ENCODE measurements at regions not wholly inside any gene's neighbourhood (a gene's known extent, or its start where the extent isn't known, plus 50 kb on each side); places are given as distances from the start of the nearest gene placed in this dataset.

DNA sequence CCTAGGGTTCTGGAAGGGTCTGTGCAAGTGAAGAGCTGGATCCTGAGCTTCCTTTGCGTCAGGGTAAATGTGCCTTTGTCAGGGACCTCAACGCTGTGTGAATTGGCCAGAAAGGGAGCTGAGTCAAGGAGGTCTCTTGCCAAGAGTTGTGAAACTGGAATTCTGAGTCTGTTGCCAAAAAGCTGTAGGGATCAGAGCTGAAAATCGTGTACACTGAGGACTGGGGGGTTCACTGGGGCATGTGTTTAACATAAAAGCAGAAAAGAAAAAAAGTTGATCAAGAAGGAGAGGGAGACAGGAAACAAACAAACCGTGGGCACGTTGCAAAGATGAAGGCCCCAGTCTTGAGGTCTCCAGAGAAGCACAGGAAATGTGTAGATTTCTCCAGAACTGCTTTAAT is 1081.5 kb downstream of the VRK1 start:
- Histone ChIP-seq H3K27ac (no peak overlapping the region), H3K4me3 (ENCODE audit: low read depth, low read length) (no peak overlapping the region), H3K9ac (no peak overlapping the region), H3K36me3 (ENCODE audit: control insufficient read depth, insufficient read depth, low read length) (no peaks in the 10 kb centered on the region), H3K4me1 (peaks cover 1% of the 10 kb centered on the region), H3K27me3 (ENCODE audit: control insufficient read depth, insufficient read depth, low read length) (no peaks in the 10 kb centered on the region), H3K4me2 (ENCODE audit: low read length) (no peak overlapping the region), H3K79me2 (no peaks in the 10 kb centered on the region), H2AFZ (no peak overlapping the region), H3K9me3 (ENCODE audit: control insufficient read depth, low read length) (no peaks in the 10 kb centered on the region)
- TF ChIP-seq, protein P1, sequence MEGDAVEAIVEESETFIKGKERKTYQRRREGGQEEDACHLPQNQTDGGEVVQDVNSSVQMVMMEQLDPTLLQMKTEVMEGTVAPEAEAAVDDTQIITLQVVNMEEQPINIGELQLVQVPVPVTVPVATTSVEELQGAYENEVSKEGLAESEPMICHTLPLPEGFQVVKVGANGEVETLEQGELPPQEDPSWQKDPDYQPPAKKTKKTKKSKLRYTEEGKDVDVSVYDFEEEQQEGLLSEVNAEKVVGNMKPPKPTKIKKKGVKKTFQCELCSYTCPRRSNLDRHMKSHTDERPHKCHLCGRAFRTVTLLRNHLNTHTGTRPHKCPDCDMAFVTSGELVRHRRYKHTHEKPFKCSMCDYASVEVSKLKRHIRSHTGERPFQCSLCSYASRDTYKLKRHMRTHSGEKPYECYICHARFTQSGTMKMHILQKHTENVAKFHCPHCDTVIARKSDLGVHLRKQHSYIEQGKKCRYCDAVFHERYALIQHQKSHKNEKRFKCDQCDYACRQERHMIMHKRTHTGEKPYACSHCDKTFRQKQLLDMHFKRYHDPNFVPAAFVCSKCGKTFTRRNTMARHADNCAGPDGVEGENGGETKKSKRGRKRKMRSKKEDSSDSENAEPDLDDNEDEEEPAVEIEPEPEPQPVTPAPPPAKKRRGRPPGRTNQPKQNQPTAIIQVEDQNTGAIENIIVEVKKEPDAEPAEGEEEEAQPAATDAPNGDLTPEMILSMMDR (IDR thresholded peaks at IDR 0.05) = no peak

DNA sequence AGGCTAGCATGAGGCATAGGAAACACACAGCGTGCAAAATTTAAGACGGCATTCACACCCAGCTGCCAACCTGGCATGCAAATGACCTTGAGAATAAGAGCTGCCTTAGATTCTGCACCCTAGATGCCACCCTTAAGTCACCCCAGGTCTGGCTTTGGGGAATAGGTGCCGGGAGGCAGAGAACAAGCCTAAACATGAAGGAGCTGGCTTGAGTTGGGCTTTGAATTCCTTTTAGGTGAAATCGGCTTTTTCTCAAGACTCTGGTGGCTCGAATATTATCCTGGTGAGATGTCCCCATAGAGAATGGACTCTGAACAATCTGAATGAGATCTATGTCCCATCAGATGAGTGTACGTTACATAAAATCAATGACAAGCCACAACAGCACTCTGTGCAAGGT is 1090.5 kb downstream of the VRK1 start:
- no peaks in the 10 kb centered on the region for H3K27me3 ChIP-seq (ENCODE audit: control insufficient read depth, insufficient read depth, low read length)
- H3K4me2 ChIP-seq (ENCODE audit: low read length) = no peak overlapping the region
- H3K79me2 ChIP-seq = no peaks in the 10 kb centered on the region
- no peak overlapping the region for H3K9ac ChIP-seq
- H3K4me3 ChIP-seq (ENCODE audit: low read depth, low read length) = no peak overlapping the region
- no peak overlapping the region for H3K27ac ChIP-seq
- H3K36me3 ChIP-seq (ENCODE audit: control insufficient read depth, insufficient read depth, low read length) = no peaks in the 10 kb centered on the region
- H3K9me3 ChIP-seq (ENCODE audit: control insufficient read depth, low read length) = no peaks in the 10 kb centered on the region
- H3K4me1 ChIP-seq = peaks cover 4% of the 10 kb centered on the region
- H2AFZ ChIP-seq = no peak overlapping the region
- TF ChIP-seq, protein P1 (IDR thresholded peaks at IDR 0.05) = no peak

DNA sequence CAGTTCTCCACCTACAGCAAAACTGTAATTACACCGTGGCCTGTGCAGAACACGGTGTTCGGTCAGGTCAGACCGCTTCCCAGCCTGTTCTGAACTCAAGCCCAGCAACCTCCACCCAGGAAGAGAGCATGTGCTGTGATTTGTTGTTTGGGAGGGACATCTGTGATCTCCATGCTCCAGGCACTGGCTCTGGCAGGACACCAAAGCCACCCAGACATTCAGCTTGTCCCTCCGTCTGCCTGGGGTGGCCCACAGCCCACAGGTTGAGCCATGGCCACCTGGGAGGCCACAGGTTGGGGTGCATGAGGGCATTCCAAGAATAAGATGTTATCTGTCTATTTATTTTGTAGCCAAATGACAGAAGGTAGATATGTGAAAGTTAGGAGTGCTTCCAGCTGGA is 1091.1 kb downstream of the VRK1 start:
- H3K9ac ChIP-seq = no peak overlapping the region
- H3K9me3 ChIP-seq (ENCODE audit: control insufficient read depth, low read length) = no peaks in the 10 kb centered on the region
- TF ChIP-seq, protein P1 (IDR thresholded peaks at IDR 0.05) = no peak
- peaks cover 4% of the 10 kb centered on the region for H3K4me1 ChIP-seq
- H2AFZ ChIP-seq = no peak overlapping the region
- H3K27me3 ChIP-seq (ENCODE audit: control insufficient read depth, insufficient read depth, low read length) = no peaks in the 10 kb centered on the region
- H3K4me3 ChIP-seq (ENCODE audit: low read depth, low read length) = no peak overlapping the region
- no peak overlapping the region for H3K27ac ChIP-seq
- H3K79me2 ChIP-seq = no peaks in the 10 kb centered on the region
- no peak overlapping the region for H3K4me2 ChIP-seq (ENCODE audit: low read length)
- no peaks in the 10 kb centered on the region for H3K36me3 ChIP-seq (ENCODE audit: control insufficient read depth, insufficient read depth, low read length)

DNA sequence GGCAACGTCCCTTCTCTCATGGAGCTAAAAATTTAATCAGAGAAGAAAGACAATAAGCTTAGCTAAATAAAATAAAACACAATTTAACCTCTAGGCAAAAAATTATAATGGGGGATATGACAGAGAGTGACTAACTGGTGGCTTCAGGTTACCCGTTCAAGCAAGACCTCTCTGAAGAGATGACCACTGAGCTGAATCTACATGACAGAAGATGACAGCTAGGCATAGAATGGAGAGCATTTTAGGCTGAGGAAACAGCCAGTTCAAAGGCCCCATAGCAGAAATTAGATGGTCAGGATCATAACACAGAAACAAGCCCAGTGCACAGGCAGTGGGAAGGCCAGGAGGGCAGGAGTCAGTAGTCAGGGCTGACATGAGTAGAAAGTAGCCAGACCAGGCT is 1094.3 kb downstream of the VRK1 start:
- Histone ChIP-seq H3K4me1 (no peaks in the 10 kb centered on the region), H3K27ac (no peak overlapping the region), H3K4me2 (ENCODE audit: low read length) (no peak overlapping the region), H2AFZ (no peak overlapping the region), H3K79me2 (no peaks in the 10 kb centered on the region), H3K36me3 (ENCODE audit: control insufficient read depth, insufficient read depth, low read length) (no peaks in the 10 kb centered on the region), H3K4me3 (ENCODE audit: low read depth, low read length) (no peak overlapping the region), H3K9me3 (ENCODE audit: control insufficient read depth, low read length) (no peaks in the 10 kb centered on the region), H3K9ac (no peak overlapping the region), H3K27me3 (ENCODE audit: control insufficient read depth, insufficient read depth, low read length) (no peaks in the 10 kb centered on the region)
- TF ChIP-seq, protein P1 (IDR thresholded peaks at IDR 0.05) = no peak

DNA sequence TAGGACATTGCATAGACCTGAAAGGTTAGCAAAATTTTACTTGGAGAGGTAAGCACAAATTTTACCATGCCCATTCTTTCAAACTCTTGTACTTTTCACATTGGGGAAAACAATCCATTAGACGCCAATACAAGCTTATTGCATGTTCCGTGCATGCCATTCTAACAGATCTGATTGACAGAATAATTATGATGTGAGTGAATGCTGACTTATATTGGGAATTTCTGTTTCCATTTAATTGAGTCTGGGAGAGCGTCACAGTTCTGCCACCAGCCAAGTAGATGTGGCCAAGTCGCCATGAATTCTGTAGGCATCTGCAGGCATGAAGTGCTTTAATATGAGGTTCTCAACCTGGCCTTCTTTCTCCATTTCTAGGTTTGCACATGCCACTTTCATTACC is 1097.4 kb downstream of the VRK1 start:
- Histone ChIP-seq H3K9ac (no peak overlapping the region), H3K36me3 (ENCODE audit: control insufficient read depth, insufficient read depth, low read length) (no peaks in the 10 kb centered on the region), H2AFZ (no peak overlapping the region), H3K4me1 (no peaks in the 10 kb centered on the region), H3K9me3 (ENCODE audit: control insufficient read depth, low read length) (no peaks in the 10 kb centered on the region), H3K4me3 (ENCODE audit: low read depth, low read length) (no peak overlapping the region), H3K4me2 (ENCODE audit: low read length) (no peak overlapping the region), H3K27ac (no peak overlapping the region), H3K27me3 (ENCODE audit: control insufficient read depth, insufficient read depth, low read length) (no peaks in the 10 kb centered on the region), H3K79me2 (no peaks in the 10 kb centered on the region)
- TF ChIP-seq, protein P1 (IDR thresholded peaks at IDR 0.05) = no peak
